ACC112 (cell line): ENCODE measurements at regions not wholly inside any gene's neighbourhood (a gene's known extent, or its start where the extent isn't known, plus 50 kb on each side); places are given as distances from the start of the nearest gene placed in this dataset.

Experiments used
- H2AFZ ChIP-seq: fragments of 200-600 bp; sonication (generic); one replicate; pipeline ENCODE4 v1.6.0; 2017; ENCODE audit warnings: antibody characterized with exemption, low read length; ENCODE audit not compliant: unreplicated experiment
- H3K27ac ChIP-seq: fragments of 200-600 bp; sonication (generic); 2 replicates; pipeline ENCODE4 v1.5.1; 2014; ENCODE audit warnings: low read depth, mild to moderate bottlenecking, antibody characterized with exemption, low read length, moderate library complexity
- H3K27me3 ChIP-seq: fragments of 200-600 bp; sonication (generic); 2 replicates; pipeline ENCODE4 v1.6.1; 2014; ENCODE audit warnings: mild to moderate bottlenecking, antibody characterized with exemption, low read length, moderate library complexity, mixed read lengths; ENCODE audit not compliant: insufficient read depth
- H3K36me3 ChIP-seq: fragments of 200-600 bp; sonication (generic); 2 replicates; pipeline ENCODE4 v1.6.1; 2016; ENCODE audit warnings: mild to moderate bottlenecking, antibody characterized with exemption, low read length, moderate library complexity, mixed read lengths; ENCODE audit not compliant: insufficient read depth
- H3K4me1 ChIP-seq: fragments of 200-600 bp; sonication (generic); one replicate; pipeline ENCODE4 v1.6.1; 2016; ENCODE audit warnings: low read length, mixed read lengths; ENCODE audit not compliant: insufficient read depth, unreplicated experiment, control insufficient read depth
- H3K4me3 ChIP-seq: fragments of 200-600 bp; sonication (generic); 2 replicates; pipeline ENCODE4 v1.5.1; 2014; ENCODE audit warnings: mild to moderate bottlenecking, low read depth, low read length
- H3K79me2 ChIP-seq: fragments of 200-600 bp; sonication (generic); one replicate; pipeline ENCODE4 v1.6.0; 2016; ENCODE audit warnings: low read length; ENCODE audit not compliant: control insufficient read depth, unreplicated experiment, insufficient read depth

GRCh38 chr2:217512728-217513127, 490.1 kb downstream of the TNS1 start:
- Histone ChIP-seq H3K36me3 (no peaks in the 10 kb centered on the region), H3K27me3 (no peaks in the 10 kb centered on the region), H2AFZ (no peak overlapping the region), H3K27ac (no peak overlapping the region), H3K4me3 (no peak overlapping the region), H3K79me2 (no peaks in the 10 kb centered on the region), H3K4me1 (peaks cover 15% of the 10 kb centered on the region)

- Histone ChIP-seq H3K4me3 (no peak overlapping the region), H3K79me2 (no peaks in the 10 kb centered on the region), H2AFZ (no peak overlapping the region), H3K27ac (no peak overlapping the region), H3K27me3 (no peaks in the 10 kb centered on the region), H3K36me3 (no peaks in the 10 kb centered on the region), H3K4me1 (peaks cover 15% of the 10 kb centered on the region)
Measured at GRCh38 chr2:217512259-217512658, 490.5 kb downstream of the TNS1 start.

- no peaks in the 10 kb centered on the region for H3K79me2 ChIP-seq
- no peaks in the 10 kb centered on the region for H3K36me3 ChIP-seq
- no peak overlapping the region for H2AFZ ChIP-seq
- H3K27ac ChIP-seq = no peak overlapping the region
- H3K4me1 ChIP-seq = peaks cover 15% of the 10 kb centered on the region
- no peaks in the 10 kb centered on the region for H3K27me3 ChIP-seq
- H3K4me3 ChIP-seq = no peak overlapping the region
Measured at GRCh38 chr2:217511850-217512249, 490.9 kb downstream of the TNS1 start.

- H3K36me3 ChIP-seq = no peaks in the 10 kb centered on the region
- H3K4me3 ChIP-seq = no peak overlapping the region
- H3K27me3 ChIP-seq = no peaks in the 10 kb centered on the region
- H3K4me1 ChIP-seq = peaks cover 15% of the 10 kb centered on the region
- H2AFZ ChIP-seq = peak overlapping the region; percentile 100
- H3K27ac ChIP-seq = no peak overlapping the region
- no peaks in the 10 kb centered on the region for H3K79me2 ChIP-seq
Measured at GRCh38 chr2:217510771-217511291, 492.0 kb downstream of the TNS1 start.

- Histone ChIP-seq H3K27ac (no peak overlapping the region), H2AFZ (no peak overlapping the region), H3K79me2 (no peaks in the 10 kb centered on the region), H3K36me3 (no peaks in the 10 kb centered on the region), H3K4me1 (peaks cover under 1% of the 10 kb centered on the region), H3K4me3 (no peak overlapping the region), H3K27me3 (no peaks in the 10 kb centered on the region)
Measured at GRCh38 chr2:217505303-217505702, 497.5 kb downstream of the TNS1 start.

- Histone ChIP-seq H3K4me3 (no peak overlapping the region), H3K27me3 (no peaks in the 10 kb centered on the region), H3K4me1 (no peaks in the 10 kb centered on the region), H3K79me2 (no peaks in the 10 kb centered on the region), H3K36me3 (no peaks in the 10 kb centered on the region), H3K27ac (no peak overlapping the region), H2AFZ (no peak overlapping the region)
Measured at GRCh38 chr2:217501887-217502286, 500.9 kb downstream of the TNS1 start.

GRCh38 chr2:217497843-217498377, 504.9 kb downstream of the TNS1 start:
- no peaks in the 10 kb centered on the region for H3K36me3 ChIP-seq
- H3K4me3 ChIP-seq = no peak overlapping the region
- H3K79me2 ChIP-seq = no peaks in the 10 kb centered on the region
- no peak overlapping the region for H3K27ac ChIP-seq
- peaks cover 14% of the 10 kb centered on the region; the same call in 1 of the 2 replicates for H3K27me3 ChIP-seq
- H2AFZ ChIP-seq = no peak overlapping the region
- H3K4me1 ChIP-seq = no peaks in the 10 kb centered on the region

- no peaks in the 10 kb centered on the region for H3K4me1 ChIP-seq
- no peak overlapping the region for H3K4me3 ChIP-seq
- peaks cover 23% of the 10 kb centered on the region; the same call in 1 of the 2 replicates for H3K27me3 ChIP-seq
- no peak overlapping the region for H2AFZ ChIP-seq
- H3K27ac ChIP-seq = no peak overlapping the region
- H3K36me3 ChIP-seq = no peaks in the 10 kb centered on the region
- no peaks in the 10 kb centered on the region for H3K79me2 ChIP-seq
Measured at GRCh38 chr2:217494557-217494956, 508.2 kb downstream of the TNS1 start.

GRCh38 chr2:217491271-217491670, 511.5 kb downstream of the TNS1 start:
- H2AFZ ChIP-seq = no peak overlapping the region
- H3K79me2 ChIP-seq = no peaks in the 10 kb centered on the region
- no peaks in the 10 kb centered on the region for H3K4me1 ChIP-seq
- H3K36me3 ChIP-seq = no peaks in the 10 kb centered on the region
- H3K4me3 ChIP-seq = no peak overlapping the region
- no peak overlapping the region for H3K27ac ChIP-seq
- peaks cover 23% of the 10 kb centered on the region for H3K27me3 ChIP-seq

- no peak overlapping the region for H3K4me3 ChIP-seq
- H3K36me3 ChIP-seq = no peaks in the 10 kb centered on the region
- no peaks in the 10 kb centered on the region for H3K79me2 ChIP-seq
- H3K4me1 ChIP-seq = no peaks in the 10 kb centered on the region
- no peak overlapping the region for H2AFZ ChIP-seq
- no peak overlapping the region for H3K27ac ChIP-seq
- H3K27me3 ChIP-seq = peaks cover 21% of the 10 kb centered on the region
Measured at GRCh38 chr2:217489145-217489960, 513.4 kb downstream of the TNS1 start.

GRCh38 chr2:217484046-217484445, 518.7 kb downstream of the TNS1 start:
- Histone ChIP-seq H3K79me2 (no peaks in the 10 kb centered on the region), H3K27me3 (peaks cover 33% of the 10 kb centered on the region), H3K4me1 (no peaks in the 10 kb centered on the region), H3K36me3 (no peaks in the 10 kb centered on the region), H2AFZ (no peak overlapping the region), H3K27ac (no peak overlapping the region), H3K4me3 (no peak overlapping the region)
